ENCODE measurements at regions not wholly inside any gene's neighbourhood (a gene's known extent, or its start where the extent isn't known, plus 50 kb on each side); places are given as distances from the start of the nearest gene placed in this dataset.

DNA sequence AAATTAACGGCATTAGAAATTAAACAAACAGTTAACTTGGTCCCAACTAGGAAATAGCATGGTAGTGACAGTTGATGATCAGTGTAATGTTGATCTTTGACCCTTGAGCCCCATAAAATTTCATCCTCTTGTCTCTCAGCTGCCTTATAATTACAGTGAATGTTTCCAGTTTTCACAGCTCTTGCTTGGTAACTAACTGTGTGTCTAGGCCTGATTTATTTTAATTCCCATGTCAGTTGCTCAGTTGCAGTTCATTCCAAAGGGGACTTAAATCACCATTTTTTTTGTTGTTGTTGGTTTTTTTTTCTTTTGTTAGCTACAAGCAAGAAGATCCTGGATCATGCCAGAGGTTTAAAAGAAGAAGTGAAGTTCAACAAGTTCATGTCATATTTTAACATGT lies 1883.7 kb upstream of the FLRT2 start:
- WGBS, 2 donors: 64 to 81% methylated on average over 1 of the region's 1 CpG
- Histone ChIP-seq H3K4me1 (peaks cover 0 to 6% (median 6%) of the 10 kb centered on the region in 3 donors), H3K36me3 (no peaks in the 10 kb centered on the region), H3K27ac (no peak overlapping the region), H3K9me3 (no peaks in the 10 kb centered on the region), H3K4me3 (no peak overlapping the region), H3K27me3 (no peaks in the 10 kb centered on the region)
- FAIRE-seq: no peak
- no peak for ATAC-seq
- TF ChIP-seq, protein P1, sequence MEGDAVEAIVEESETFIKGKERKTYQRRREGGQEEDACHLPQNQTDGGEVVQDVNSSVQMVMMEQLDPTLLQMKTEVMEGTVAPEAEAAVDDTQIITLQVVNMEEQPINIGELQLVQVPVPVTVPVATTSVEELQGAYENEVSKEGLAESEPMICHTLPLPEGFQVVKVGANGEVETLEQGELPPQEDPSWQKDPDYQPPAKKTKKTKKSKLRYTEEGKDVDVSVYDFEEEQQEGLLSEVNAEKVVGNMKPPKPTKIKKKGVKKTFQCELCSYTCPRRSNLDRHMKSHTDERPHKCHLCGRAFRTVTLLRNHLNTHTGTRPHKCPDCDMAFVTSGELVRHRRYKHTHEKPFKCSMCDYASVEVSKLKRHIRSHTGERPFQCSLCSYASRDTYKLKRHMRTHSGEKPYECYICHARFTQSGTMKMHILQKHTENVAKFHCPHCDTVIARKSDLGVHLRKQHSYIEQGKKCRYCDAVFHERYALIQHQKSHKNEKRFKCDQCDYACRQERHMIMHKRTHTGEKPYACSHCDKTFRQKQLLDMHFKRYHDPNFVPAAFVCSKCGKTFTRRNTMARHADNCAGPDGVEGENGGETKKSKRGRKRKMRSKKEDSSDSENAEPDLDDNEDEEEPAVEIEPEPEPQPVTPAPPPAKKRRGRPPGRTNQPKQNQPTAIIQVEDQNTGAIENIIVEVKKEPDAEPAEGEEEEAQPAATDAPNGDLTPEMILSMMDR (IDR thresholded peaks at IDR 0.05): no peak
- intact Hi-C loops (cut with DNase I): no loop called here
- no peak for DNase-seq

DNA sequence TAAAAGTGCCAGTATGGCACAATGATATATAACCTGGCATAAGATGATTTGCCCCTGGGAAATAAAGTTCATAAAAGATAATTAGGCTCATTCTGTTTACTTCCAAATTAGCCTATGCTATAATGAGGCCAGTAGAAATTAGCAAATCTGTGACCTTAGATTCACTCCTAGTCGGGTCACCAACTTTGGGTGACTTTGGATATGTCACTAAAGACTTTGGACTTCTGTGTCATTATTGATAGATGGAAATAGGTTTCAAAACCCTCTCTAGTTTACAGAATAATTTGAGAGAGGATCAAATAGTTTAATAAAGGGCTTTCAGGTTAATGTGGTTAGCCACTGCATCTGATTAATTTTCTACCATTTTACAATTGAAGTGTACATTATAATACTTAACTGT lies 1869.3 kb upstream of the FLRT2 start:
- ATAC-seq (no peak), DNase-seq (no peak), FAIRE-seq (no peak)
- H3K9me3 ChIP-seq: no peaks in the 10 kb centered on the region
- 82 to 91% methylated on average over 1 of the region's 1 CpG for WGBS, 2 donors
- H3K27ac ChIP-seq: no peak overlapping the region
- intact Hi-C loops (cut with DNase I): no loop called here
- H3K4me3 ChIP-seq: no peak overlapping the region
- H3K4me1 ChIP-seq: no peaks in the 10 kb centered on the region
- H3K27me3 ChIP-seq: no peaks in the 10 kb centered on the region
- TF ChIP-seq, protein P1 (IDR thresholded peaks at IDR 0.05): no peak
- H3K36me3 ChIP-seq: no peaks in the 10 kb centered on the region

- TF ChIP-seq, protein P1 (IDR thresholded peaks at IDR 0.05): no peak
Measured at GRCh38 chr14:83664389-83664788, 1865.6 kb upstream of the FLRT2 start.

DNA sequence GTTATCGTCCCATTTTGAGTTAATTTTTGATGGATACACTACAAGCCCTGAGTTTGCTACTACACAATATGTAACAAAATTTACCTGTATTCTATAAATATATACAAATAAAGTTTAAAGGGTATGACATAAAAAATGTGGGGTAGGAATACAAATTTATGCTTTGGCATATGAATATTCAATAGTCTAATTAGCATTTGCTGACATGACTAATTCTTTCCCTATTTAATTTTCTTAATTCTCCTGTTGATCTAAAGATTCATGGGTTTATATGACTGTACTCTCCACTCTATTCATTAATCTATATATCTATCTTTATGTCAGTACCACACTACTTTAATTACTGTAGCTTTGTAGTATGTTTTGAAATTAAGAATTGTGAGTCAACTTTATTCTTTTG lies 1840.7 kb upstream of the FLRT2 start:
- H3K9me3 ChIP-seq: no peaks in the 10 kb centered on the region
- H3K27ac ChIP-seq: no peak overlapping the region
- no peak for FAIRE-seq
- H3K36me3 ChIP-seq: no peaks in the 10 kb centered on the region
- intact Hi-C loops (cut with DNase I): no loop called here
- no peak for DNase-seq
- H3K27me3 ChIP-seq: no peaks in the 10 kb centered on the region
- TF ChIP-seq, protein P1 (IDR thresholded peaks at IDR 0.05): no peak
- H3K4me3 ChIP-seq: no peak overlapping the region
- ATAC-seq: no peak
- no peaks in the 10 kb centered on the region for H3K4me1 ChIP-seq
- 89 to 93% methylated on average over 1 of the region's 1 CpG for WGBS, 2 donors

More at GRCh38 chr14:83664389-83664788, 1865.6 kb upstream of the FLRT2 start:
- no peak for FAIRE-seq
- no peak for ATAC-seq
- intact Hi-C loops (cut with DNase I): no loop called here
- Histone ChIP-seq H3K4me3 (no peak overlapping the region), H3K27ac (no peak overlapping the region), H3K27me3 (no peaks in the 10 kb centered on the region), H3K36me3 (no peaks in the 10 kb centered on the region), H3K9me3 (no peaks in the 10 kb centered on the region), H3K4me1 (no peaks in the 10 kb centered on the region)
- DNase-seq: no peak

GRCh38 chr14:83697099-83697498 lies 1832.8 kb upstream of the FLRT2 start:
- FAIRE-seq (no peak), ATAC-seq (no peak), DNase-seq (no peak)
- Histone ChIP-seq H3K36me3 (no peaks in the 10 kb centered on the region), H3K27me3 (no peaks in the 10 kb centered on the region), H3K4me1 (no peaks in the 10 kb centered on the region), H3K9me3 (no peaks in the 10 kb centered on the region), H3K27ac (no peak overlapping the region), H3K4me3 (no peak overlapping the region)
- intact Hi-C loops (cut with DNase I): no loop called here
- TF ChIP-seq, protein P1 (IDR thresholded peaks at IDR 0.05): no peak
